ENCODE measurements at regions not wholly inside any gene's neighbourhood (a gene's known extent, or its start where the extent isn't known, plus 50 kb on each side); places are given as distances from the start of the nearest gene placed in this dataset.

DNA sequence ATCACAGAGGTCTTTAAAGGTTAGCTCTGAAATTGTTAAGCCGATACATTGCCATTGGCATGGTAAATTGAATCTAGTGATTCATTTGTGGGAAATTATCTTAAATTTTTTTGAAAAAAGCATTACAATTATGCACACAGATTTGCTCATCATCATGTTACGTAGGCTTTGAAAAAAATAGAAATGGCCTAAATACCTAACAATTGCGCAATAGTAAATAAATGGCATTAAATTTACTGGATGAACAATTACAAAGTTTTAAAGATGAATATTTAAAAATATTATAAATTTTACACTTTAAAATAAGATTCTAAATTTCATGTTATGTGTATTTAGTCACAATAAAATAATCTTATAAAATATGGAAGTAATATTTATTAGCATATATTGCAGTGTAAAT, 171.3 kb downstream of the RPRM start:
- TF ChIP-seq, protein P1, sequence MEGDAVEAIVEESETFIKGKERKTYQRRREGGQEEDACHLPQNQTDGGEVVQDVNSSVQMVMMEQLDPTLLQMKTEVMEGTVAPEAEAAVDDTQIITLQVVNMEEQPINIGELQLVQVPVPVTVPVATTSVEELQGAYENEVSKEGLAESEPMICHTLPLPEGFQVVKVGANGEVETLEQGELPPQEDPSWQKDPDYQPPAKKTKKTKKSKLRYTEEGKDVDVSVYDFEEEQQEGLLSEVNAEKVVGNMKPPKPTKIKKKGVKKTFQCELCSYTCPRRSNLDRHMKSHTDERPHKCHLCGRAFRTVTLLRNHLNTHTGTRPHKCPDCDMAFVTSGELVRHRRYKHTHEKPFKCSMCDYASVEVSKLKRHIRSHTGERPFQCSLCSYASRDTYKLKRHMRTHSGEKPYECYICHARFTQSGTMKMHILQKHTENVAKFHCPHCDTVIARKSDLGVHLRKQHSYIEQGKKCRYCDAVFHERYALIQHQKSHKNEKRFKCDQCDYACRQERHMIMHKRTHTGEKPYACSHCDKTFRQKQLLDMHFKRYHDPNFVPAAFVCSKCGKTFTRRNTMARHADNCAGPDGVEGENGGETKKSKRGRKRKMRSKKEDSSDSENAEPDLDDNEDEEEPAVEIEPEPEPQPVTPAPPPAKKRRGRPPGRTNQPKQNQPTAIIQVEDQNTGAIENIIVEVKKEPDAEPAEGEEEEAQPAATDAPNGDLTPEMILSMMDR (IDR thresholded peaks at IDR 0.05; ENCODE audit: insufficient read depth, low read length) = no peak
- TF ChIP-seq, protein P2, sequence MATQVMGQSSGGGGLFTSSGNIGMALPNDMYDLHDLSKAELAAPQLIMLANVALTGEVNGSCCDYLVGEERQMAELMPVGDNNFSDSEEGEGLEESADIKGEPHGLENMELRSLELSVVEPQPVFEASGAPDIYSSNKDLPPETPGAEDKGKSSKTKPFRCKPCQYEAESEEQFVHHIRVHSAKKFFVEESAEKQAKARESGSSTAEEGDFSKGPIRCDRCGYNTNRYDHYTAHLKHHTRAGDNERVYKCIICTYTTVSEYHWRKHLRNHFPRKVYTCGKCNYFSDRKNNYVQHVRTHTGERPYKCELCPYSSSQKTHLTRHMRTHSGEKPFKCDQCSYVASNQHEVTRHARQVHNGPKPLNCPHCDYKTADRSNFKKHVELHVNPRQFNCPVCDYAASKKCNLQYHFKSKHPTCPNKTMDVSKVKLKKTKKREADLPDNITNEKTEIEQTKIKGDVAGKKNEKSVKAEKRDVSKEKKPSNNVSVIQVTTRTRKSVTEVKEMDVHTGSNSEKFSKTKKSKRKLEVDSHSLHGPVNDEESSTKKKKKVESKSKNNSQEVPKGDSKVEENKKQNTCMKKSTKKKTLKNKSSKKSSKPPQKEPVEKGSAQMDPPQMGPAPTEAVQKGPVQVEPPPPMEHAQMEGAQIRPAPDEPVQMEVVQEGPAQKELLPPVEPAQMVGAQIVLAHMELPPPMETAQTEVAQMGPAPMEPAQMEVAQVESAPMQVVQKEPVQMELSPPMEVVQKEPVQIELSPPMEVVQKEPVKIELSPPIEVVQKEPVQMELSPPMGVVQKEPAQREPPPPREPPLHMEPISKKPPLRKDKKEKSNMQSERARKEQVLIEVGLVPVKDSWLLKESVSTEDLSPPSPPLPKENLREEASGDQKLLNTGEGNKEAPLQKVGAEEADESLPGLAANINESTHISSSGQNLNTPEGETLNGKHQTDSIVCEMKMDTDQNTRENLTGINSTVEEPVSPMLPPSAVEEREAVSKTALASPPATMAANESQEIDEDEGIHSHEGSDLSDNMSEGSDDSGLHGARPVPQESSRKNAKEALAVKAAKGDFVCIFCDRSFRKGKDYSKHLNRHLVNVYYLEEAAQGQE (IDR thresholded peaks at IDR 0.05; ENCODE audit: insufficient replicate concordance, low read depth) = no peak

All from HL-60 (cell line).